Stimulated activated CD8-positive, alpha-beta memory T cell treated with anti-CD3 and anti-CD28 coated beads, Interleukin-15, amount 100 ng/mL, for 48 hours (primary cell): ENCODE measurements at regions not wholly inside any gene's neighbourhood (a gene's known extent, or its start where the extent isn't known, plus 50 kb on each side); places are given as distances from the start of the nearest gene placed in this dataset.

Experiments
- DNase-seq, 2 donors: peaks; one replicate each; pipeline ENCODE4 v3.0.0-alpha.2; 2020; ENCODE audit warnings: low read depth in 2 of 2

DNA sequence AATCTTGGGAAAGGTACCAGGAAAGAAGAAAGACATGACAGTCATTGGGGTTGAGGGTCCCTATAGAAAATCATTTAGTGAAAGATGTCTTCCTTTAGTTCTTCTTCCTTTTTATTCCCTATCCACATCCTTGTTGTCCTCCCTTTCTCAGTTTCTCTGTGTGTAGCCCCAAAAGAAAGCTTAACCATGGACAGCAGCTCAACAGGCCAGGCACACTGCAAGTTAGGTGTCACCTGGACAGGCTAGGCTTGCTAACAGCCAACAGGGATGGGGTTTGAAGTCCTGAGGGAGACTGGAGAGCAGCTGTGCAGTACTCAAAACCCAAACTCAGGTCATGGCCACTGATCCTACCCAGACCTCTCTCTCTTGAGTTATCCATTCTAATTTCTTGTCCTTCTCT, 543.1 kb downstream of the TUSC7 start:
- DNase-seq = no peak

DNA sequence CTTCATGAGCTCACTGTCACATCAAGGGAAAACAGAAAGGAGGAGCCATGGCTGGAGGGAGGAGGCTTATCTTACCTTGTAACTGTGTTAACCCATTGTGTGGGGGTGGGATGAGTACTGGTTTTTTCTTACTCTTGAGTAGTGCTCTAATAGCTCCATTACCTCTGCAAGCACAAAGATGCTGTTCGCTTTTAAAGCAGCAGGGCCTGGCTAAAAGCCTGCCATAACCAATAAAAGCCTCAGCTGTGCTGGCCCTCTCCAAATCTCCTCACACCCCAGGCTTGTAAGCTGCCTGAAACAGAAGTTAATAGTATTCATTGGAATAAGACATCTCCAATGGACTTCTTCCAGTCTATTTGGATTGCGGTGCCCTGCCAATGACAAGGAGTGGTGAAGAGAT, 544.1 kb downstream of the TUSC7 start:
- no peak for DNase-seq

DNA sequence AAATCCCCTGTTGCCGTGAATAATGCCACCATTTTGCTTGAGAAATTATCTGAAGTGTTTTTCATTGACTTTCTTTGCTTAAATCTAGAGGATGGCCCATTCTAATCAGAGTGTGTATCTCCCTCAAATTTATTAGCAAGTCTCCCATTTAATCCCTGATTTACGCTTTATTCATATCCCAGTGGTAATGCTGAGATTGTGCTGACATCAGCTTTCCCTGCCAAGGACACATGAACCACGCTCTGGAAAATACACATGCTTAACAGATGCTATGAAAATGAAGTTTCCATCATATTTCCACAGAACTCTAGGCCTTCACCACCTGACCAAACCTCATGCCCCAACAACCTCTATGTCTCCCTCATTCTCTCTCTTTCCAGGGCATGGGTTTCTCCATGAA, 545.4 kb downstream of the TUSC7 start:
- no peak for DNase-seq

DNA sequence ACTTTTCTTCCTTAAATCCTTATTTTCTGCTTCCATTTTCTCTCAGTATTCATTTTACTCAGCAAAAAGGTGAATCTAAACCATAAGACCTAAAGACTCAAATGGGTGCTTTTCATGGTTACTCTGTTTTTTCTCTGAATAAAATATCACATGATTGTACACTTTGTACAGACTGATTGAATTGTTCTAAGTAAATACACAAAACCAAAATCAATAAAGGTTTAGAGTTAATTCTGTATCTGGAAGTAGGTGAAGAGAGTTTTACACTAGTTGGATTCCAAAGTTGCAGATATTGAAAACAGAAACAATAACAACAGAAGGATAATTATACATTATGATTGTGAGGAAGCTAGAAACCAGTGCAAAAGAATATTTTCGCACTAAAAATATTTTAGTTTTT, 546.2 kb downstream of the TUSC7 start:
- no peak for DNase-seq

DNA sequence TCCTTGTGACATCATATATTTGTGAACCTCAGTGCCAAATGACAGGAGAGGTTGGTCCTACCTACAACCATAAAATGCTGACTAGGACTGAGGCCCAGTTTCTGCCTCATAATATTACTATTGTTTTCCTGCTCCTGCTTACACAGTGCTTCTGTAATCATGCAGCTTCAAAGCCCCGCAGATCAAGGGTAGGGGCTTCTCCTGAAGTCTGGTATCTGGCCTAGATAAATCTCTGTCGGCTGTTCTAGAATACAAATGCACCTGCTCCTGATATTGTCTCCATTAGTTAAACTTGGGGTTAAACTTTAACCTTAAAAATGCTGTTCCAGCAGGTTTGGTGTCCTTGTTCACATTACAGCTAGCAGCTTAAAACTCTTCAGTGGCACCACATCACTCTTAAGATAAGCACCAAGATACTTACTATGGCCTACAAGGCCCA, 552.4 kb downstream of the TUSC7 start:
- DNase-seq = no peak

DNA sequence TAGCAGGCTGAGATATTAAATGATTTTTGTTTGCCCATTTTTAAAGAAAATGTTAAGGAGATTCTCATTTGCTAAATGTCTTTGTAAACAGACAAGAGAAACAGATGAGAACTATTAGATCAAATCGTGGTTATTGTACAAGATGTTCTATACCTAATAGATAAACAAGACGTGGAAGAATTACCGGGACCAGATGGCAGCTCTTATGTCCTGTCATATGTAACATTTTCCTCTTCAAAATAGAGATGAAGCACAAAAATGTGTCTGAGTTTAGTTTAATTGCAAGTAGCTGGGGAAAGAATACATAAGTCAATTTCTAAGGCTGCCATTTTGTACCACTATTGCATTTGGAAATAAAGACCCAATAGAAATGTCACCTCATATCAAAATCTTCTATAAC, 553.7 kb downstream of the TUSC7 start:
- DNase-seq = no peak

DNA sequence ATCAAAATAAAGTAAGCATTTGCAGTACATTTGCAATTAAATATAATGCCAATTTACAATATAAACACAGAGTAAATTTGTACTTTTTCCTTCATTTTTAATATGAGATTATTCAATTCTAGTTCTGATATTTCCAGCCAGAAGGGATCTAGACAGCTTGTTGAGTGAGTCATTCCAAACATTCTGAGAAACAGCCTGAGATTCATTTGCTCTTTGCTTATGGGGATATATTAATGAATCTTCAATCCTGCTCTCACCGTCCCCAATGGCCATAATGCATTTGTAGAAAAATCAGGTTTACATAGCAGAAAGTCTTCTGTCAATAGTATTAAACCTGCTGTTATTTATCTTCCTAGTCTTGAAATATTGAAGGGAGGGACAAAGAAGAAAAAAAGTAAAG, 554.2 kb downstream of the TUSC7 start:
- DNase-seq = no peak

DNA sequence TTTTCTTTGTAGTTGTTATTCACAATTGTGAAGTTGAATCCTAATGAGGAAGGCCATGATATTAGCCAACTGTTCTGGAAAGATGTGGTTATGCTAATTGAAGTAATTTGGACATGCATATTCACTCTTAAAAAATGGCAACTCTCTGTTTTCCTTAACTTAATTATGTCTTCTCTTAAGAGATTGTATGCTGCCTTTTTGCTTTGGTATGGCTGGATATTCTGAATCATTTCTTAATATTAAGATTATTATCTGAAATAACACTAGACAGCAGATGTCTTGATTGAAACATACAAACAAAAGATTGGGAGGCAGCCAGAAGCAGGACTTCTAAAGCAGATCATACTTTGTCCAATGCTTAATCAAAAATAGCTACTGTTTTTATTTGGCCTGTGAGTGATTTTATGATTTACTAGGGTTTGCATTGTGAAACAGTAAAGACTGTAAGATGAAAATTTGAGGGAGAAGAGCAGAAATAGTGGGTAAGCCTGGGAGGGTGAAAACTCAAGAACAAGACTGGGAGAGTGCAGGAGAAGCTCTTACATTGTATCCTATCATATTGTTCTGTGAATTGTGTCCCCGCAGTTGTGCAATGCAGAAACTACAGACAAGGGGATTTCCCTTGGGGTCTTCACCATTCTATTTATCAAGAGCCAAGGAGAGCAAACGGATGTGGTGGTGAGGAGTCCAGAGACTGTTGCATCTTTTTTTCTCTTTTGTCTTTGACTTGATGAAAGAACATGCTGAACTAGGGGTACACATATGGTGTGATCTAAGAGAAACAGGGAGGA, 554.8 kb downstream of the TUSC7 start:
- no peak for DNase-seq

DNA sequence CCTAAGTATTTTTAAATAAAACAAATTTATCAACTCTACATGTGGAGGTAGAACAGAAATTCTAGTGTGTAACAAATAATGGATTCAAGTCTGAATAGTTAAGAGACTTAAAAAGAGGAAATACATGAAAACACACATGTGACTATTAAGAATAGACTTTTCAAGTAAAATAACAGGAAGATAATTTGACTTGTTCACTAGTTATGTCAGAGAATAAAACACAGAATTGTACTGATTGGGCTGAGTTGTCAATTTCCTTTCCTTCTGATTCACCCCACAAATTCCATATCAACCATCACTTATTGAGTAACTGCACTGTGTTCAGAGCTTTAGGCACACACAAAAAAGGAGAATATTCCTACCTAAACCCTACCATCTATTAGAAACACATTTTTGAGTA, 557.2 kb downstream of the TUSC7 start:
- DNase-seq = no peak

DNA sequence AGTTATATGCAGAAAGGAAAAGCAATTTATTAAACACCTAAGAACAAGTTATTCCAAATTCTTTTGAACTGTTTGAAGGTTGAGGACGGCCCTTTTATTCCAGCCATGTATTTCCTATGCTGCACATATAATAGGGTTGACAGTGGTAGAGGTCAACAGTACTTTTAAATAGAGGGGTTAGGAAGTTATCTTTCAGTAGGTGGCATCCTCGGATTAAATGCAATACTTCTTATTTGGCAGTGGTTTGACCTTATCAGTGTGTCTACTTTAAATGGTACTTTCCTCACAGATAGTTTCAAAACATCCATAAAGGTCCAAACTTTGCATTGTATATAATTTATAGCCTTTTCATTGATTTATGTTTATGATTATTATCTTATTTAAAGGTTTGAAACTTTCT, 558.7 kb downstream of the TUSC7 start:
- no peak for DNase-seq

DNA sequence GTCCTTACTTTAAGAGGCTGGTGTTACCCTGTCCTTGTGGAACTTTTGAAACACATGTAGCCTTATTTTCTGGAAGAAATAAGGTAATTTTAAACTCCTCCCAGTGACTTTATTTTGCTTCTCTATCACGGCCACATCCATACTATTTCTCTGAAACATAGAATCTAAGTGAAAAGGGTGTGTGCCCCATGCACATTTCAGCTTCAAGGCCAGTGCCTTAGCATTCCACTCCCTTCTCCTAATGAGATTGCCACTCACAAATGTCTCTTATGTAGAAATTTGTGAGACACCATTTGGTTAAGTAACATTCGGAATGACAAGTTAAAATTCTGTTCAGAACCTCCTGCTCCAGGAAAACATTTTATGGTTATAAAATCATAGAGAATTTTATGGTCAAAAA, 562.7 kb downstream of the TUSC7 start:
- DNase-seq = no peak

DNA sequence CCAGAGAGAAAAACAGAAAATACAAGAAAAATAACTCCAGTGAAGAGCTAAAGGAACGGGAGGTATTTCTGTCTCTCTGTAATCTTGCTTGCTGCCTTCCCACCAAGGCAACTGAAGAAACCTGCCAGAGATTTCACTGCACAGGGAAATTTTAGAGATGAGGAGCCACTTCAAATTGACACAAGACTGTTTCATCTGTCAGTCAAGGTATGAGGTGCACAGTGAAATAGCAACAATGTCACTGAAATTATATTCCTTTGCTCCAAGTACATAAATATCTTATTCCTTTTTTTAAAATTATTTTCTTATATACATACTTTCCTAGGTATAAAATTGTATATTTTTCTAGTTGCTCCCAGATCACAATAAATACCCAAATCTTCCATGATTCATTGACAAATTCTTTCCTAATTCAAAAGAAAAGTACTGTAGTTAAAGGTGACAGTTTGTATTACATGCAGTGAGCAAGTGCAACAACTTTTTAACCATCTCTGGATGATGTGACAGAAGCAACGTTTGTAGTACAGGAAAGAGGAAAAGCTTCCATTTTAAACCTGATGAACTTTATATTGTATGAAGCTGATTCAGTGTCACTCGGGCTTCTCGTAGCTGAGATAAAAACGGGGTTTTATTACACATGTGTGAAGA, 563.4 kb downstream of the TUSC7 start:
- DNase-seq = no peak

DNA sequence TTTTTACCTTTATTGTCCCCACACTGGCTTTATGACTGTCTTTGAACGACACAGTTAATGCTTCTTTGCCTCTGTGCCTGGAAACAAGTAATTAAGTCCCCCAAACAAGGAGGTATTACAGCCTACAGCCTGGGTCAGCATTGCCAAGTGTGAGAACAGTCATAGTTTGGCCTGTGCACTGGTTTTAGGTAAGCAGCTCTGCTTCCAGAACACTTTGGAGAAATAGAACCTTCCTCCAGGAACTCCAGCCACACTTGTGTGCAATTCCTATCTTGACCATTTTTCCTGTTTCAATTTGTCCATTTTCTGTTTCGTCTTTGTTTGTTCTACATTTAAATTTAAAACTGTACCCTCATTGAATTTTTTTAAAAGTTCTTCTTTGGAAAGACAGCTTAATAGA, 568.2 kb downstream of the TUSC7 start:
- DNase-seq = no peak

DNA sequence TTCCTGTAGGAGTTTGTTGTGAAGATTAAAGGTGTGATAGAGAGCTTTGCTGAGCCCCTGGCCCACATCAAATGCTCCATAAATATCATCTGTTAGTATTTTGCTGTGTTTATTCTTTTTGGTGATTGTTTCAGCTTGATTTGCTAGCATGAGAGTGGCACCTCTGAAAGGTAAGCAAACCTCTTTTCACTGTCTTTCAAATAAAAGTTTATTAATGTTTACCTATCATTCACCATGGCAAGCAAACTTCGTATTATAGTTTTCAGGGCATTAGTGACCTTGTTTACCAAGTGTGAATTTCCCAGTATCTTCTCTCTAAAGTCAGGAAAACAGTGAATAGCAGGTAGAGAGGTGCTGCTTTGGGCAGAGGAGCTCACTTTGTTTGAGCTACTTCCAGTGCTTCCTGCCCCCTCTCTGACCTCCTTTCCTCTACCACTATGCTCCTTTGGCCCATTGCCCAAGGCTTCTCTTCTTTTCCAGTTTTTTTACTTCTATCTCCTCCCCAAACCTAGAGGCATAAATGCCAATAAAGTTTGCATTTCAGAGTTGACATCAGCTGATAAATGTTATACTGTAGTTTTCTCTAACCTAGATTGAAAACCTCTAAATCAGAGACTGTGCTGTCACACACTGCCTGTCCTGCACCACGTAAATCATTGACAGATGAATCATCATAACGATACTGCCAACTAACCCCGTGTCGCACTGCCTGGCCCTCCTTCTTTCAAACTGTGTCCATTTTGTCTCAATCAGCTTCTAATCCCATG, 569.0 kb downstream of the TUSC7 start:
- DNase-seq = no peak

DNA sequence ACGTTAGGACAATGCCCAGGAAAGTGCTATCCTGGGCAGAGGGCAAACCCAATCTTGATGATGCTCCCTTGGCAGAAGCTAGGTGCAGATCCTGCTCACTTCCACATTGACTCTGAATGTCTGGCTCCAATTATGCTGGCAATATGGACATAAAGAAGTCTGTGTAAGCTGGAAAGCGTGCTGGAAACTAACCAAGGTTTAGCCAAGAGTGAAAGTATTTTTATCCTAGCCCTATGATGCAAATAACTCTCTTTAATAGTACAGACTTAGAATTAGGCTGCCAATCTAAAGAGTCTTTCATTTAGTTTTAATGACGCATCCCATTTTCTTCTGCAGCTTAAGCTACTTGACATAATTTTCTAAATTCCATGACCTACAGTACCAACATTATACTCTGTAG, 571.8 kb downstream of the TUSC7 start:
- no peak for DNase-seq

DNA sequence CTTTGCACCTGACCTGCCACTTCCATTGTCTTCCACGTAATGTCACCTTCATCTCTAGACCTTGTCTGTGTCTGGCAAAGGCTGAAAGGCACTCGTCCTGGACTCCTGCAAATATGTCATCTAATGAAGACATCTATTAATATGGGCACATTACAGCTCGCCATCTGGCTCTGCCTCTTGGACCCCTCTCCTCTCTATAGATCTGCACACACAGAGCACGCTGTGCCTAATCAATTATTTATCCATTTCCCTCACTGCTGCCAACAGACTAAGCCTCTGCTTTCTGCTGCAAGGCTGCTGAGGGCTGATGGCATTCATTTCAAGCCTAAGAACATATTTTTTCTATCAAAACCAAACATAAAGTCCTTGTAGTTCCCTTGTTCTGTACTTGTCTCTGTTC, 573.0 kb downstream of the TUSC7 start:
- DNase-seq = no peak

DNA sequence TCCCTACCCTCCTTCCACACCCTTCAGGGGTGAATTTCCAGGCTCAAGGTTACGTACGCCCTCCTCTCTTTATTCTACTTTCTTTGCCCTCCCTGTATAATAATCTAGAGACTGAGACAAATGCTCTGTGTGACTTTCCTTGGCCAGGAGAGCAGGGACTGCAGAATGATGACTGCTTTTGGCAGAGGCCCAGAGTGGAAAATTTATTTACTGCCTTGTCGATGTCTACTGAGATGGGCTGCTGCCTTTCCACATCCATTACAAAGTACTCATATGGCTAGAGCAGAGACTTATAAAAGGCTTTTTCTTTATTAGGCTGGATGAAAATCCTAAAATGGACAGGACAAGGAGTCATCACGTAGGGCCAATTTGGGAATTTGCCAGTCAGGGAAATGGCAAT, 576.2 kb downstream of the TUSC7 start:
- no peak for DNase-seq

DNA sequence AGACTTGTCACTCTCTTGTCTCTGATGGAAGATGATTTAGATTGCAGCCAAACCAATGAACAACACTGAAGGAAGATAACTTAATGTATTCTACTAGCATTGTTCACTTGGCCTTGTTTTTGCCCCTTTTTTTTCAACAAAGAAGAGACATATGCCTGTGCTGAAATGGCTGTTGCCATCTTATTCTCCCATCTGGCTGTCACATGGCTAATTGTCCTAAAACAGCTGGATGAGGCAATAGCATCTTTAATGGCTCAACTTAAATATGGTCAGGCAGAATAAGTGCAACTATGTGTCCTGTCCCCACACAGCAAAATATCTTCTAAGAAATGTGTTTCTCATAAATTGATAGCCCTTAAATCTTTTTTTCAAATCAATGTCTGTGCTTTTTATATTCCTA, 576.9 kb downstream of the TUSC7 start:
- DNase-seq = no peak

DNA sequence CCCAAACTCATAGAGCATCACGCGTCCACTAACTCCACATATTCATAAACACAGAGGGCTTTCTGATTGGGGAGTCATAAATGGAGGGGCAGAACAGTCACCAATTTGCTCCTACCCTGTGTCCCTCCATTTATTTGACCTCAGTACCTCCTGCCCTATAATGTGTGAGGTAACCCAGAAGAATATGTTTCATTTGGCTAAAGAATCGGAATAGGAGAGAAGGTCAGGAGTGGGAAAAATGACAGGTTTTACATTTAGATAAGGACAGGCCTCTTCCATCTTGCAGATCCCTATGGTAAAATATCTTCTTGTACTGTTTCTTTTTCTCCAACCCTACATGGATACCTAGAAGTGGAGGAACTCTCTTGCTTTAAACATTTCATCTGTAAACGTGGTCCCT, 578.0 kb downstream of the TUSC7 start:
- DNase-seq = no peak

DNA sequence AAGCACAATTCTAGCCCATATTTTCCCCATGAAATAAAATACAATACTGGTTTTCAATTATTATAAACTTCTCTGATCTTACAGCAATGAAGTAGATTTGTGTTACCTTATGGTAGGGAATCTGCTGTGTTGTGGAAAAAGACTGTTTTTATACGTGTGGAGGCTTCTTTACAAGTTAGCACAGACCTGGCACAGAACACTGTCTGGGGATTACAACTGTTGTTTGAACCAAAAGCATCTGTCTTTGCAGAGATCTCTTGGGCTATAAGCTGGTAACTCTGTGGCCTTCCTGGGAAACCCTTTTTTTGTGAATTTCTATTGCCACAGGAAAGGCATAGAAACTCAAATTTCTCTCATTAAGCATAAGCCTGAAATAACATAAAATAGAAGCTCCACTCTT, 581.9 kb downstream of the TUSC7 start:
- no peak for DNase-seq

DNA sequence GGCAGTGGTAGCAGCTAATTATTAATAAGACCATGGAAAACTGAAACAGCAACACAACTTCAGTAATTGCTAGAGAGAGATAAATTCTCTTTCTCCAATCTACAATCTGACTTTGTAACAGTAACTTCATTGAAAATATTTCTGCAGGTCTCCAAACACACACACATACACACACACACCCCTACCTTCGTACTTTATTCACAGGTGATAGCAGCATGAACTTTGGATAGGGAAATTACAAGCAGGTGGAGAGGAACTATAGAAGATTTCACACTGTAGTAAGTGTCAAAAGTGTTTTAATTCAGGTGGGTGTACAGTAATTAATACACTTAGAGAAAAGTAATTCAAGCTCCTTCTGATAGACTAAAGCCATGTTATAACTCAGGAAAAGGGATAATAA, 587.5 kb downstream of the TUSC7 start:
- no peak for DNase-seq

DNA sequence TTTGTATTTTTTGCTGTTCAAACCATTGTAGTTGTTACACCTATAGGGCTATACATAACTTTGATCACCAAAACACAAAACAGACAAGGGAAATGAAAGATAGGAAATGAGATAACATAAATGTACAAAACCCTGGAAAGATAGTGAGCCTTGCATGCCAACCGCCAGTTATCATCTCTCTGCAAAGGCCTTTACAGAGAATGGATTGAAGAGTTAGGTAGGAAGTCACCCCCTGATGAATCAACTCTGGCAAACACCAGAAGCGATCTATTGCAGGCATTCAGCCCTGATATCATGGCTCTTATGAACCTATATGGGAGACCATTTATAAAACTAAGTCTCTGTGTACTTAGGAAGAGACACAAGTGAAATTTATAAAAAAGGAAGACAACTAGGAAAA, 588.0 kb downstream of the TUSC7 start:
- DNase-seq = no peak

DNA sequence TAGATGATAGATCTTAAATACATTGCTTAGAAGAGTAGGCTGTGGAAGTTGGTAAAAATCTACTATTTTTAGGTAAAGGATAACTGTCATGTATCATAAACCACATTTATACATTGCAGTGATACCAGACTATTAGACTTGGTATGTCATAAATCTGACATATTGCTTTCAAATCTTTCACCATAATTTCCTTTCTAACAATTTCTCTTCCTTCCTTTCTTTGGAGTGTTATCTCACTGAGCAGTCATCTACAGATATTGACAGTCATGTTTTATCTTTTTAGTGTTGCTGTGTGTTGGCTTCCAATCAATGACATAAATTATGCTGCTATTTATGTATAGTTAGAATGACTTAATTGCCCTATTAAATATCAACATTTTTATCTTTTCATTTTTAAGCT, 588.7 kb downstream of the TUSC7 start:
- no peak for DNase-seq
